ENCODE measurements at regions not wholly inside any gene's neighbourhood (a gene's known extent, or its start where the extent isn't known, plus 50 kb on each side); places are given as distances from the start of the nearest gene placed in this dataset.

DNA sequence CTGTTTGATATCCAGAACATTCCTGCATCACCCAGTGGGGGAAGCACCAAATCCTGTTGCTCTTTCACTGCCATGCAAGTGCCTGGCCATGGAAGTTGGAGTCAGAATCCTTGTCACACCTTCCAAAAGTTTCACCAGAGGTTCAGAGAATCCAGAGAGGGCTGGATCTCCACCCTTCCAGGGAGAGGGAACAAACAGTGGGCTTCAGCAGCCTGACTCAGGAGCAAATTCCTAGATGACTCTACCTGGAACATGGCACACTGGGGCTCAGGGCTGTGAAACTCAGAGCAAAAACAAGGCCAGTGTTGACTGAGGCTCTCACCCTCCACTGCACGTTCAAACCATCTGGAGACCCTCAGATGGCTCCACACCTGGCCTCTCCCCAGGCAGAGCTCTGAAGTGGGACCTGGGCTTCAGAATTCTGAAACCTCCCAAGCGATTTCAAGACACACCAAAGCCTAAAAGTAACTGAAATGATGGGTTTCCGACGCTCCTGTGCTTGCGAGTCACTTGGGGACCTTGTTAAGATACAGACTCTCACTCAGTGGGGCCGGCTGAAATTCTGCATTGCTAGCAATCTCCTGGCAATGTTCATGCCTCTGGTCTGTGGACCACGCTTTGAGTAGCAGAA, 205.9 kb downstream of the AUH start:
- TF ChIP-seq POLR2A (IDR thresholded peaks at IDR 0.05; ENCODE audit: control extremely low read depth in 1 of 2, low read depth in 2 of 2, low read length in 2 of 2): no peak
- TF ChIP-seq, protein P1, sequence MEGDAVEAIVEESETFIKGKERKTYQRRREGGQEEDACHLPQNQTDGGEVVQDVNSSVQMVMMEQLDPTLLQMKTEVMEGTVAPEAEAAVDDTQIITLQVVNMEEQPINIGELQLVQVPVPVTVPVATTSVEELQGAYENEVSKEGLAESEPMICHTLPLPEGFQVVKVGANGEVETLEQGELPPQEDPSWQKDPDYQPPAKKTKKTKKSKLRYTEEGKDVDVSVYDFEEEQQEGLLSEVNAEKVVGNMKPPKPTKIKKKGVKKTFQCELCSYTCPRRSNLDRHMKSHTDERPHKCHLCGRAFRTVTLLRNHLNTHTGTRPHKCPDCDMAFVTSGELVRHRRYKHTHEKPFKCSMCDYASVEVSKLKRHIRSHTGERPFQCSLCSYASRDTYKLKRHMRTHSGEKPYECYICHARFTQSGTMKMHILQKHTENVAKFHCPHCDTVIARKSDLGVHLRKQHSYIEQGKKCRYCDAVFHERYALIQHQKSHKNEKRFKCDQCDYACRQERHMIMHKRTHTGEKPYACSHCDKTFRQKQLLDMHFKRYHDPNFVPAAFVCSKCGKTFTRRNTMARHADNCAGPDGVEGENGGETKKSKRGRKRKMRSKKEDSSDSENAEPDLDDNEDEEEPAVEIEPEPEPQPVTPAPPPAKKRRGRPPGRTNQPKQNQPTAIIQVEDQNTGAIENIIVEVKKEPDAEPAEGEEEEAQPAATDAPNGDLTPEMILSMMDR (IDR thresholded peaks at IDR 0.05; ENCODE audit: control extremely low read depth in 1 of 3, insufficient read depth in 1 of 3, low read depth in 1 of 3, low read length in 3 of 3): no peak
- no peak for TF ChIP-seq PHF8 (conservative IDR thresholded peaks at IDR 0.05; ENCODE audit: low read depth, low read length)
- TF ChIP-seq, protein P2, sequence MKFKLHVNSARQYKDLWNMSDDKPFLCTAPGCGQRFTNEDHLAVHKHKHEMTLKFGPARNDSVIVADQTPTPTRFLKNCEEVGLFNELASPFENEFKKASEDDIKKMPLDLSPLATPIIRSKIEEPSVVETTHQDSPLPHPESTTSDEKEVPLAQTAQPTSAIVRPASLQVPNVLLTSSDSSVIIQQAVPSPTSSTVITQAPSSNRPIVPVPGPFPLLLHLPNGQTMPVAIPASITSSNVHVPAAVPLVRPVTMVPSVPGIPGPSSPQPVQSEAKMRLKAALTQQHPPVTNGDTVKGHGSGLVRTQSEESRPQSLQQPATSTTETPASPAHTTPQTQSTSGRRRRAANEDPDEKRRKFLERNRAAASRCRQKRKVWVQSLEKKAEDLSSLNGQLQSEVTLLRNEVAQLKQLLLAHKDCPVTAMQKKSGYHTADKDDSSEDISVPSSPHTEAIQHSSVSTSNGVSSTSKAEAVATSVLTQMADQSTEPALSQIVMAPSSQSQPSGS (IDR thresholded peaks at IDR 0.05; ENCODE audit: low read length): no peak
- no peak for TF ChIP-seq POU5F1 (IDR thresholded peaks at IDR 0.05; ENCODE audit: low read depth, low read length)
- TF ChIP-seq RBBP5 (IDR thresholded peaks at IDR 0.05; ENCODE audit: borderline replicate concordance, low read depth, low read length): no peak
- TF ChIP-seq, protein P3, sequence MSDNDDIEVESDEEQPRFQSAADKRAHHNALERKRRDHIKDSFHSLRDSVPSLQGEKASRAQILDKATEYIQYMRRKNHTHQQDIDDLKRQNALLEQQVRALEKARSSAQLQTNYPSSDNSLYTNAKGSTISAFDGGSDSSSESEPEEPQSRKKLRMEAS (IDR thresholded peaks at IDR 0.05): no peak
- no peak for TF ChIP-seq TAF1 (IDR thresholded peaks at IDR 0.05; ENCODE audit: low read depth, low read length)
